Neural progenitor cell (in vitro differentiated cells): ENCODE measurements at regions not wholly inside any gene's neighbourhood (a gene's known extent, or its start where the extent isn't known, plus 50 kb on each side); places are given as distances from the start of the nearest gene placed in this dataset.

ENCODE experiments used
- CTCF ChIP-seq: fragments of 200-600 bp; sonication (generic); IDR thresholded peaks from 2 replicates; pipeline ENCODE4 v1.5.1; 2017; ENCODE audit warnings: antibody characterized with exemption, mild to moderate bottlenecking
- EZH2 ChIP-seq: fragments of 200-600 bp; sonication (generic); IDR thresholded peaks from 2 replicates; pipeline ENCODE4 v1.6.1; 2017; ENCODE audit warnings: antibody characterized with exemption, mild to moderate bottlenecking, moderate library complexity

DNA sequence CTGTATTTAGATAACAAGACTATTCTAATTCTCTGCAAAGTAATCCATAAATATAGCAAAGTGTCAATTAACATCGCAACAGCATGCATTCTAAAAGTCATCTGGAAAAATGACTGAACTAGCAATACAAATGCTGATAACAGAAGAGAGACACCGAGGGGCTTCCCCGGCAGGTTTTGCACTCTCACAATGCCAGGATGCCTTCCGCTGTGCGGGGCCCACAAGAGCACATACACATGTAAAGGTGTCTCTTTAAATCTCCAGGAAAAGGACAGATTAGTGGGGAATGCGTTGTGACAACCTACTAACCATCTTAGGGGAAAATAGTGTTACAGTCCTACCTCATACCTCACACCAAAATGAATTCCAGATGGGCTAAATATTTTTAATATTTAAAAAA is 86.9 kb downstream of the CXCL12 start:
- no peak for TF ChIP-seq CTCF
- TF ChIP-seq EZH2: no peak
